ENCODE measurements at regions not wholly inside any gene's neighbourhood (a gene's known extent, or its start where the extent isn't known, plus 50 kb on each side); places are given as distances from the start of the nearest gene placed in this dataset.

- TF ChIP-seq CTCF (conservative IDR thresholded peaks at IDR 0.05; ENCODE audit: low read length) (no peak), EZH2phosphoT487 (IDR thresholded peaks at IDR 0.05; ENCODE audit: borderline replicate concordance, low read depth, low read length) (no peak)
- Histone ChIP-seq H3K4me1 (ENCODE audit: insufficient read depth, low read length, poor library complexity, severe bottlenecking) (no peaks in the 10 kb centered on the region), H3K9me2 (ENCODE audit: insufficient read depth, low read length) (no peaks in the 10 kb centered on the region), H3K4me3 (ENCODE audit: low read depth, low read length, poor library complexity, severe bottlenecking) (no peak overlapping the region), H3K27ac (ENCODE audit: low read depth, low read length, poor library complexity, severe bottlenecking) (no peak overlapping the region), H3K36me3 (ENCODE audit: insufficient read depth, low read length) (no peaks in the 10 kb centered on the region), H4K20me1 (ENCODE audit: insufficient read depth, low read length) (no peaks in the 10 kb centered on the region), H3K79me2 (ENCODE audit: insufficient read depth, low read depth, low read length) (no peaks in the 10 kb centered on the region), H3K9me3 (ENCODE audit: low read length) (no peaks in the 10 kb centered on the region), H2AFZ (ENCODE audit: low read length) (no peak overlapping the region), H3K4me2 (ENCODE audit: low read length) (no peak overlapping the region)
- ChIA-PET POLR2A (no interaction called here), CTCF (ENCODE audit: unreplicated experiment) (no interaction called here)
- no peak for DNase-seq (ENCODE audit: low spot score)
- intact Hi-C loops (cut with micrococcal nuclease; ENCODE audit: unreplicated experiment): no loop called here
- BruUV-seq (replicated peaks): no TSS peak
Measured at GRCh38 chr14:101045511-101045910, 142.0 kb upstream of the RTL1 start.

GRCh38 chr14:101046071-101046470, 142.5 kb upstream of the RTL1 start:
- H2AFZ ChIP-seq (ENCODE audit: low read length): no peak overlapping the region
- TF ChIP-seq CTCF (conservative IDR thresholded peaks at IDR 0.05; ENCODE audit: low read length) (no peak), EZH2phosphoT487 (IDR thresholded peaks at IDR 0.05; ENCODE audit: borderline replicate concordance, low read depth, low read length) (no peak)
- no peak overlapping the region for H3K4me3 ChIP-seq (ENCODE audit: low read depth, low read length, poor library complexity, severe bottlenecking)
- POLR2A ChIA-PET: no interaction called here
- no peak for DNase-seq (ENCODE audit: low spot score)
- H3K9me2 ChIP-seq (ENCODE audit: insufficient read depth, low read length): no peaks in the 10 kb centered on the region
- no peak overlapping the region for H3K27ac ChIP-seq (ENCODE audit: low read depth, low read length, poor library complexity, severe bottlenecking)
- H3K9me3 ChIP-seq (ENCODE audit: low read length): no peaks in the 10 kb centered on the region
- intact Hi-C loops (cut with micrococcal nuclease; ENCODE audit: unreplicated experiment): no loop called here
- CTCF ChIA-PET (ENCODE audit: unreplicated experiment): no interaction called here
- no peaks in the 10 kb centered on the region for H3K36me3 ChIP-seq (ENCODE audit: insufficient read depth, low read length)
- H3K79me2 ChIP-seq (ENCODE audit: insufficient read depth, low read depth, low read length): no peaks in the 10 kb centered on the region
- H3K4me2 ChIP-seq (ENCODE audit: low read length): no peak overlapping the region
- BruUV-seq (replicated peaks): no TSS peak
- no peaks in the 10 kb centered on the region for H4K20me1 ChIP-seq (ENCODE audit: insufficient read depth, low read length)
- H3K4me1 ChIP-seq (ENCODE audit: insufficient read depth, low read length, poor library complexity, severe bottlenecking): no peaks in the 10 kb centered on the region

DNA sequence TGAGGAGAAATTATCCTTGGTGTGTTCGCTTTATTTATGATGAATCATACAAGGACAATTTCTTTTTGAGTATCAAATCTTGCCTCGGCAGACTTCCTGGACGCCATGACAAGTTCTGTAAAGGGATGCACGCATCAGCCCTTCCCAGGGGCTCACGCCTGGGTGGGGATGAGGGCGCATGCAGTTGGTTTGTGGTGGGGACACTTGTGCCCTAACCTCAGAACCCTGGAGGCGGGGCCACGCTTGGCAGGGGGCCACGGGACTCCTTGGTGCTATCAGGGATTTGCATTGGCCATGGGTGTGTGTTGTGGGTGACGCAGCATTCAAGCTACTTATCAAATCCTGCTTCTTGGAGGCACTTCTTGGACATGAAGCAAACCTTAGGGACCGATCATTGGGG, 143.8 kb upstream of the RTL1 start:
- CTCF ChIA-PET (ENCODE audit: unreplicated experiment): no interaction called here
- Histone ChIP-seq H4K20me1 (ENCODE audit: insufficient read depth, low read length) (no peaks in the 10 kb centered on the region), H3K27ac (ENCODE audit: low read depth, low read length, poor library complexity, severe bottlenecking) (no peak overlapping the region), H3K36me3 (ENCODE audit: insufficient read depth, low read length) (no peaks in the 10 kb centered on the region), H2AFZ (ENCODE audit: low read length) (no peak overlapping the region), H3K9me2 (ENCODE audit: insufficient read depth, low read length) (no peaks in the 10 kb centered on the region), H3K4me3 (ENCODE audit: low read depth, low read length, poor library complexity, severe bottlenecking) (no peak overlapping the region), H3K4me2 (ENCODE audit: low read length) (no peak overlapping the region), H3K4me1 (ENCODE audit: insufficient read depth, low read length, poor library complexity, severe bottlenecking) (no peaks in the 10 kb centered on the region), H3K79me2 (ENCODE audit: insufficient read depth, low read depth, low read length) (no peaks in the 10 kb centered on the region), H3K9me3 (ENCODE audit: low read length) (no peaks in the 10 kb centered on the region)
- no peak for TF ChIP-seq EZH2phosphoT487 (IDR thresholded peaks at IDR 0.05; ENCODE audit: borderline replicate concordance, low read depth, low read length)
- TF ChIP-seq CTCF (conservative IDR thresholded peaks at IDR 0.05; ENCODE audit: low read length): no peak
- intact Hi-C loops (cut with micrococcal nuclease; ENCODE audit: unreplicated experiment): no loop called here
- POLR2A ChIA-PET: no interaction called here
- no TSS peak for BruUV-seq (replicated peaks)
- no peak for DNase-seq (ENCODE audit: low spot score)

Measured in OCI-LY7 (cell line).